CD14-positive monocyte (primary cell): ENCODE measurements at regions not wholly inside any gene's neighbourhood (a gene's known extent, or its start where the extent isn't known, plus 50 kb on each side); places are given as distances from the start of the nearest gene placed in this dataset.
A peak's percentile ranks its signal among the peaks of the same experiment; 100 is the strongest.

ENCODE experiments used
- DNase-seq, 3 donors: peaks; one replicate each; pipeline ENCODE4 v3.0.0-alpha.2; 2011 to 2022
- H2AFZ ChIP-seq: 2 replicates; pipeline ENCODE4 v1.6.0; 2012; ENCODE audit warnings: mild to moderate bottlenecking, low read depth, low read length, inconsistent platforms; ENCODE audit not compliant: insufficient read depth, poor library complexity, severe bottlenecking
- H3K27ac ChIP-seq, 2 donors: 1 replicate in 1 of 2; 2 replicates in 1 of 2; pipeline ENCODE4 v1.5.1; 2012 to 2013; ENCODE audit warnings: low read length in 2 of 2, control low read depth in 1 of 2, inconsistent platforms in 1 of 2, low read depth in 1 of 2, mild to moderate bottlenecking in 1 of 2
- H3K27me3 ChIP-seq, 2 donors: one replicate each; pipeline versions ENCODE4 v1.6.0 to v1.6.1; 2011 to 2013; ENCODE audit warnings: low read length in 2 of 2; ENCODE audit not compliant: control insufficient read depth in 2 of 2, insufficient read depth in 2 of 2
- H3K36me3 ChIP-seq, 2 donors: replicated peaks in 1 of 2; 1 replicate in 1 of 2; 2 replicates in 1 of 2; pipeline versions ENCODE4 v1.5.1 to v1.6.1; 2012 to 2013; ENCODE audit warnings: low read length in 2 of 2, control low read depth in 1 of 2, inconsistent platforms in 1 of 2, mild to moderate bottlenecking in 1 of 2; ENCODE audit not compliant: insufficient read depth in 2 of 2, control insufficient read depth in 1 of 2
- H3K4me1 ChIP-seq, 2 donors: 1 replicate in 1 of 2; 2 replicates in 1 of 2; pipeline versions ENCODE4 v1.5.1 to v1.6.1; 2012 to 2013; ENCODE audit warnings: low read length in 2 of 2, control low read depth in 1 of 2, inconsistent platforms in 1 of 2, mild to moderate bottlenecking in 1 of 2, moderate library complexity in 1 of 2; ENCODE audit not compliant: insufficient read depth in 2 of 2, control insufficient read depth in 1 of 2
- H3K4me2 ChIP-seq: replicated peaks from 2 replicates; pipeline ENCODE3; 2012; ENCODE audit warnings: low read length, moderate library complexity, mild to moderate bottlenecking; ENCODE audit not compliant: poor library complexity, severe bottlenecking; ENCODE audit errors: extremely low read depth
- H3K4me3 ChIP-seq, 3 experiments: fragments of 200-600 bp in 1 of 3; sonication (generic) in 1 of 3; replicated peaks in 1 of 3; 1 replicate in 2 of 3; 2 replicates in 1 of 3; pipeline ENCODE4 v1.5.1; 2011 to 2013; ENCODE audit warnings: low read length in 3 of 3, mild to moderate bottlenecking in 3 of 3, control low read depth in 2 of 3, low read depth in 2 of 3, inconsistent platforms in 1 of 3, moderate library complexity in 1 of 3
- H3K79me2 ChIP-seq: 2 replicates; pipeline ENCODE4 v1.6.0; 2012; ENCODE audit warnings: mild to moderate bottlenecking, control low read depth, inconsistent platforms, low read length, moderate library complexity; ENCODE audit not compliant: insufficient read depth
- H3K9ac ChIP-seq: 2 replicates; pipeline ENCODE4 v1.6.0; 2017; ENCODE audit warnings: low read length, mild to moderate bottlenecking; ENCODE audit not compliant: insufficient read depth, poor library complexity, severe bottlenecking
- H3K9me3 ChIP-seq, 2 donors: replicated peaks in 1 of 2; 1 replicate in 1 of 2; 2 replicates in 1 of 2; pipeline versions ENCODE4 v1.5.1 to v1.6.1; 2012 to 2013; ENCODE audit warnings: low read length in 2 of 2, control low read depth in 1 of 2; ENCODE audit not compliant: control insufficient read depth in 1 of 2, insufficient read depth in 1 of 2
- H4K20me1 ChIP-seq: 2 replicates; pipeline ENCODE4 v1.6.0; 2012; ENCODE audit warnings: mild to moderate bottlenecking, low read length, control low read depth, moderate library complexity; ENCODE audit not compliant: insufficient read depth
- H3K27ac Mint-ChIP-seq, 7 donors: one replicate each; pipeline ENCODE4 v1.8.0; 2020; ENCODE audit warnings: mild to moderate bottlenecking in 7 of 7, mixed read lengths in 7 of 7, moderate library complexity in 6 of 7, inconsistent platforms in 2 of 7
- H3K27me3 Mint-ChIP-seq, 3 donors: one replicate each; pipeline ENCODE4 v1.8.0; 2021 to 2022; ENCODE audit warnings: low read depth in 3 of 3, mild to moderate bottlenecking in 3 of 3, mixed read lengths in 3 of 3, moderate library complexity in 3 of 3, inconsistent platforms in 1 of 3
- H3K36me3 Mint-ChIP-seq, 2 donors: one replicate each; pipeline ENCODE4 v1.8.0; 2020; ENCODE audit warnings: mixed read lengths in 2 of 2, inconsistent platforms in 1 of 2, mild to moderate bottlenecking in 1 of 2
- H3K4me1 Mint-ChIP-seq: one replicate; pipeline ENCODE4 v1.8.0; 2020; ENCODE audit warnings: mild to moderate bottlenecking, mixed read lengths
- H3K4me3 Mint-ChIP-seq, 2 donors: one replicate each; pipeline ENCODE4 v1.8.0; 2020; ENCODE audit warnings: mild to moderate bottlenecking in 2 of 2, mixed read lengths in 2 of 2, moderate library complexity in 1 of 2
- H3K9me3 Mint-ChIP-seq, 7 donors: one replicate each; pipeline ENCODE4 v1.8.0; 2020 to 2022; ENCODE audit warnings: mixed read lengths in 7 of 7, mild to moderate bottlenecking in 6 of 7, moderate library complexity in 6 of 7, inconsistent platforms in 2 of 7
- WGBS: methylation state at CpG from one replicate; pipeline ENCODE4 v1.1.5; 2013; ENCODE audit warnings: missing lambda C conversion rate; ENCODE audit not compliant: insufficient coverage; 5-methylcytosine and 5-hydroxymethylcytosine counted together
- intact Hi-C, 2 donors: fragments of 100-400 bp; cut with micrococcal nuclease; formaldehyde crosslinking; loops; one replicate each; pipeline versions ENCODE4 v1.15.0 to v1.15.1; 2023
- TF ChIP-seq, protein P1 (sequence below): fragments of 200-600 bp; IDR thresholded peaks from one replicate; pipeline ENCODE4 v1.8.0; 2022; ENCODE audit warnings: antibody characterized with exemption, mild to moderate bottlenecking

DNA sequence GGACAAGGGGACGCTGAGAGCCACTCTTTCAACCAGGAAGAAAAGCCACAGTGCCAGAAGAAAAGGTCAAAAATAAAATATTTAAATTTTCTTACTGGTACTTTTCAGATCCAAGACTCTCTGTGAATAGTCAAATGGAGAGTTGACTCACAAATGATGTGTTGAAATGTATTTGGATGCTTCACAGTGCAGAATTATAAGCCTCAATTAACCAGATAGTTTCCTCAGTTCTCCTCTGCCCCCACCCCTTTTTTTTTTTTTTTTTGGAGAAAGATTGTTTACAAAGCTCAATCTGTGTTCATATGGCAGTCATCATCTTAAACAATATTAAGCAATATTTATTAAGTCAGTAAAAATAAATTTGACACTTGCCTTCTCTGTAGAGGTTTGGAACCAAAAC lies 470.8 kb downstream of the FGF9 start:
- no peak overlapping the region for H2AFZ ChIP-seq
- no peaks in the 10 kb centered on the region for H3K9me3 ChIP-seq
- no peak overlapping the region for H3K4me3 ChIP-seq
- Mint-ChIP-seq H3K9me3 (peaks cover 2 to 6% (median 4%) of the 10 kb centered on the region in 7 donors), H3K36me3 (no peaks in the 10 kb centered on the region), H3K27ac (no peak overlapping the region), H3K4me1 (no peaks in the 10 kb centered on the region), H3K4me3 (no peak overlapping the region), H3K27me3 (peaks cover 0 to 5% (median 2%) of the 10 kb centered on the region in 3 donors)
- intact Hi-C loops: no loop called here
- no CpG with 5 or more reads among the region's 1 CpG for WGBS
- H4K20me1 ChIP-seq: no peaks in the 10 kb centered on the region
- no peak overlapping the region for H3K9ac ChIP-seq
- no peaks in the 10 kb centered on the region for H3K79me2 ChIP-seq
- TF ChIP-seq, protein P1, sequence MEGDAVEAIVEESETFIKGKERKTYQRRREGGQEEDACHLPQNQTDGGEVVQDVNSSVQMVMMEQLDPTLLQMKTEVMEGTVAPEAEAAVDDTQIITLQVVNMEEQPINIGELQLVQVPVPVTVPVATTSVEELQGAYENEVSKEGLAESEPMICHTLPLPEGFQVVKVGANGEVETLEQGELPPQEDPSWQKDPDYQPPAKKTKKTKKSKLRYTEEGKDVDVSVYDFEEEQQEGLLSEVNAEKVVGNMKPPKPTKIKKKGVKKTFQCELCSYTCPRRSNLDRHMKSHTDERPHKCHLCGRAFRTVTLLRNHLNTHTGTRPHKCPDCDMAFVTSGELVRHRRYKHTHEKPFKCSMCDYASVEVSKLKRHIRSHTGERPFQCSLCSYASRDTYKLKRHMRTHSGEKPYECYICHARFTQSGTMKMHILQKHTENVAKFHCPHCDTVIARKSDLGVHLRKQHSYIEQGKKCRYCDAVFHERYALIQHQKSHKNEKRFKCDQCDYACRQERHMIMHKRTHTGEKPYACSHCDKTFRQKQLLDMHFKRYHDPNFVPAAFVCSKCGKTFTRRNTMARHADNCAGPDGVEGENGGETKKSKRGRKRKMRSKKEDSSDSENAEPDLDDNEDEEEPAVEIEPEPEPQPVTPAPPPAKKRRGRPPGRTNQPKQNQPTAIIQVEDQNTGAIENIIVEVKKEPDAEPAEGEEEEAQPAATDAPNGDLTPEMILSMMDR: no peak
- no peaks in the 10 kb centered on the region for H3K27me3 ChIP-seq
- no peak overlapping the region for H3K27ac ChIP-seq
- H3K4me2 ChIP-seq: no peak overlapping the region
- no peak for DNase-seq
- no peaks in the 10 kb centered on the region for H3K4me1 ChIP-seq
- H3K36me3 ChIP-seq: no peaks in the 10 kb centered on the region

DNA sequence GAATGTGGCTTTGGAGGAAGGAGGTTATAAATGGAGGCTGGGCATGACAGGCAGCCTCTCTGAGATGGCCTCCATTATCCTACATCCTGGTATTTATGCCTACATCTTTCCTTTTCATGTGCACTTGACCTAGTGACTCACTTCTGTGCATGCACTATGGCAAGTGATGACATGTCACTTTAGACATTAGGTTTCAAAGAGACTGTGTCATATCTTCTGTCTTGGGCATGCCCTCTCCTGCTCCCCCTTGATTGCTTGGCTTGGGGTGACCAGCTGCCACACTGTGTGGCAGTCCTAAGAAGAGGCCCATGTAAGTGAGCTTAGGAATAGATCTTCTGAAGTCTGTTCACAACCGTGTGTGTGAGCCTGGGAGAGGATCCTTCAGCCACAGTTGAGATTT lies 472.8 kb downstream of the FGF9 start:
- H3K4me3 Mint-ChIP-seq: no peak overlapping the region
- H3K9ac ChIP-seq: no peak overlapping the region

More for the DNA sequence above, 472.8 kb downstream of the FGF9 start:
- H3K27ac ChIP-seq: no peak overlapping the region
- Mint-ChIP-seq H3K9me3 (peaks cover 3 to 8% (median 6%) of the 10 kb centered on the region in 7 donors), H3K4me1 (no peaks in the 10 kb centered on the region), H3K36me3 (no peaks in the 10 kb centered on the region), H3K27ac (no peak overlapping the region), H3K27me3 (peaks cover 0 to 3% (median 2%) of the 10 kb centered on the region in 3 donors)
- H3K79me2 ChIP-seq: no peaks in the 10 kb centered on the region
- H3K36me3 ChIP-seq: no peaks in the 10 kb centered on the region
- no peak overlapping the region for H2AFZ ChIP-seq
- no peaks in the 10 kb centered on the region for H3K9me3 ChIP-seq
- 63% methylated on average over 1 of the region's 1 CpG for WGBS
- no peaks in the 10 kb centered on the region for H4K20me1 ChIP-seq
- intact Hi-C loops: no loop called here
- H3K27me3 ChIP-seq: no peaks in the 10 kb centered on the region
- DNase-seq: peak in 1 of 3 donors; percentile 10
- H3K4me1 ChIP-seq: no peaks in the 10 kb centered on the region
- TF ChIP-seq, protein P1: no peak
- no peak overlapping the region for H3K4me3 ChIP-seq
- no peak overlapping the region for H3K4me2 ChIP-seq
